ENCODE measurements at regions not wholly inside any gene's neighbourhood (a gene's known extent, or its start where the extent isn't known, plus 50 kb on each side); places are given as distances from the start of the nearest gene placed in this dataset.

DNA sequence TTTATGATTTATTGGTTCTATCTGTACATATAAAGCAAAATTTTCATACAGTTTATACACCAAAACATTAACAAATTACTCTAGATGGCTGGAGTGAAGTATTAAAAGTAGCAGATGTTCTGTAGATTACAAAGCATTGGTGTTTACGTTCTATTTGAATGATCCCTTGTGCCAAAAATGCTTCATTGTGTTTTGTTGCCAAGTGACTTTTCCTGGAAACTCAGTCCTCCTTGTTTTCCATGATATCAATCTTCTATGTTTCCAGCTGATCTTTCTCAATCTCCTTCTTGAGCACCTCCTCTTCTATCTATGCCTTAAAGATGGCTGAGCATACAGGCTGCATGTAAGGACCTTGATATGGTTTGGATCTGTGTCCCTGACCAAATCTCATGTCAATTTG lies 263.6 kb upstream of the CTSO start:
- no peak for DNase-seq

DNA sequence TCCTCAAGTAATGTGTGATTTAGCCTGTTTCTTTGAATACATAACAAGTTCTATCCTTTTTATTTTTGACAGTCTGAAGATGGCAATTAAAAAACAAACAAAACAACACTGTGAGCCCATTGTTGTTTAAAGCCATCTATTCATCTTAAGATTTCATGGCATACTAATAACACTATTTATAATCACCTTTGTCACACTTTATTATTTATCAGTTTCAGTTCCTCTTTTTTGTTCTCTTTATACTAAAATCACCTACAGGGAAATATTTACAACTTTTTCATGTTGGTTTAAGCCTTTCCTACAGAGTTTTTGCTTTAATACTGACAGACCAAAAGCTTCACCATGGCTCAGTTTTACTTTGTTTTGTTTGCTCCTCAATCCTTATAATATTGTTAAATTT lies 247.4 kb upstream of the CTSO start:
- DNase-seq, result no peak

DNA sequence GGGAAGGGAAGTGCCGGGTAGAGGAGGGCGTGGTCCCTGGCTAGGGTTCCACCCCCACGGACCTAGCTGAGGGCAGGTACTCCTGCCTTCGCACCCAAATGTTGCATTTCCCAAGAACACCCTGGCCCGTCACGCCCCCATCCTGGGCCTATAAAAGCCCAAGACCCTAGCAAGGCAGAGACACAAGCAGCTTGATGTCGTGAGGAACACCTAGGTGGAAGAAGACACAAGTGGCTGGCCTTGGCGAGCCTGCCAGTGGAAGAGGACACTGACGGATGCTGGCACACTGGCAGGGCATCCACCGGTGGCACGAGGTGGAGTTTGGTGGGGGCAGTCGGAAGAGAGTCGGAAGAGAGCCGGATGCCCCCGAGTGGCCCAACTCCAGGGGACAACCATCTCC lies 244.8 kb upstream of the CTSO start:
- no peak for DNase-seq

DNA sequence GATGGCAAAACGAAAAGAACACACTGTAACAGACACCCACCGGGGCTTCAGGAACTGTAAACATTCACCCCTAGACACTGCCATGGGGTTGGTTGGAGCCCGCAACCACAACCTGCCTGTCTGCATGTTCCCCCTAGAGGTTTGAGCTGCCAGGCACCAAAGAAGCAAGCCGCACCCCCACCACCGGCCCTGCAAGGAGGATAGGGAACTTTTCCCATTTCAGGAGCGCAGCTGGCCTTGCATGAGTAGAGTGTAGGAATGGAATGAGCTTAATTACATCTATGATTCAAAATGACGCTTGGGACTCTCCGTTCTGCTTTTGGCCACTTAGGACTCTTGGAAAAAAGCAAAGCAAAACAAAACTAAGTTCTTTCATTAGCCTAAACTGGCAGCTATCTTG lies 243.6 kb upstream of the CTSO start:
- no peak for DNase-seq

DNA sequence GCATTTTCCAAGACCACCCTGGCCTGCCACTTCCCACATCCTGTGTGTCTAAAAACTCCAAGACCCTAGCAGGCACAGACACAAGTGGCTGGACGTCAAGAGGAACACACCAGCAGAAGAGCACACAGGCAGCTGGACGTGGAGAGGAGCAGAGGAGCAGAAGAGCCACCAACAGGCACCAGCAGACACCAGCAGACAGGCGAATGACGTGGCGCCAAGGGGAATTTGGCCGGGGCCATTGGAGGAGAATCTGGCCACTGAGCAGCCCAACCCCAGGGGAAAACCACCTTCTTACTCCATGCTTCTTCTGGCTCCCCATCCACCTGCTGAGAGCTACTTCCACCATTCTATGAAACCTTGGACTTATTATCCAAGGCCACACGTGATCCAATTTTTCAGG lies 243.1 kb upstream of the CTSO start:
- DNase-seq, result no peak

DNA sequence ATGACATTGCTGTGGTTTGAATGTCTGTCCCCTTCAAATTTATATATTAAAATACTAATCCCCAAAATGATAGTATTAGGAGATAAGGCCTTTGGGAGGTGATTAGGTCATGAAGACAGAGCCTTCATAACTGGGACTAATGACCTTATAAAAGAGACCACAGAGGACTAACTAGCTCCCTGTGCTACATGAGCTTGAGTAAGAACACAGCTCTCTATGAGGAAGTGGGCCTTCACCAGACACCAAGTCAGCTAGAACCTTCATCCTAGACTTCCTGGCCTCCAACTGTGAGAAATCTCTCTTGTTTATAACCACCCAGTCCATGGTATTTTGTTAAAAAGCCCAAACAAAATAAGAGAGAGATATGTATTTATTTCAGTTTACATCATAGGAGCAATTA lies 242.2 kb upstream of the CTSO start:
- DNase-seq, result no peak

DNA sequence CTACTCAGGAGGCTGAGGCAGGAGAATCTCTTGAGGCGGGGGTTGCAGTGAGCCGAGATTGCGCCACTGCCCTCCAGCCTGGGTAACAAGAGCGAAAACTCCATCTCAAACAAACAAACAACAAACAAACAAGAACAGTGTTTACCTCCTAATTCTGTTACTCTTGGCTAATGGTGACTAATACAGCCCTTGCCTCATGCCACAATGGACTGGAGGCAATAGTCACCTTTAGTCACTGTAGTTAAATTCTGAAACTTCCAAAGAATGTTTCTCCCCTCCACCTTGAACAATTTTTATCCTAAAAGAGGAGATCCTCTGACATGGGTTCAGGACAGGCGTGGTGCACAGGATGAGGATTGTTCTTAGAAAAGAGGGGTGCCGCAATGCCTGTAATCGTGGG lies 241.2 kb upstream of the CTSO start:
- no peak for DNase-seq

DNA sequence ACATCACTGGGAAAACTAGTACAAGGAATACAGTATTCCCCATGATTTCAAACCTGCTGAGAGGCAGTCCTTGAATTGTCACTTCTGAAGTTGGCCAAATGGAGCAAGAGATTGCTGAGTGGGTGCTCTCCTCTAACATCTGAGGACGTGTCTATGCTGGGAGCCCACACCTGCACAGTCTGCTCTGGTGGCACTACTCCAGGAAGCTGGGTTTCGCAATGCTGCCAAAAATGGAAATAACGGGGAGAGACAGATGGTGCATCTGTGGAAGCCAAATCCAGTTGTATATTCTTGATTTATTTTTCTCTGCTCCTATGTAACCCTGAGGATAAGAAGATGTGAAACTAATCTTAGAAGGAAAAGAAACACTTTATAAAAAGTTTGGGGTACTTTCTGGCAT lies 240.1 kb upstream of the CTSO start:
- peak; percentile 67 for DNase-seq

DNA sequence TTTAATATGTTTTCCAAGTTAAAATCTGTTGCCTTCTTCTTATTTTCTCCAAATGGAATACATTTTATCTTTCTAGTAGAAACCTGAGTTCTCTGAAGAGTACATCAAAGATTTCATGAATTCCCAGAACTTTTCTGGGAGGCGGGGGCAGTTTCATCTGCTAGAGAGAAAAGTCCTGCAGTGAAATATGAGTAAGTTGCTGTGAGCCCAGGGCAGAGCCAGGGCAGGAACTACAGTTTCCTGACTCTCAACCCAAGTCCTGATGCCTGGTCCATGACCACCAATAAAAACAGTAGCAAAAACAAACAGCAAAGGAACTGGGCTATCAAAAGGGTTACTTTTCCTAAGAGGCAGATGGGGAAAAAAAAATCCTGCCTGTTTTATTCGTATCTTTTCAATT lies 239.4 kb upstream of the CTSO start:
- no peak for DNase-seq

DNA sequence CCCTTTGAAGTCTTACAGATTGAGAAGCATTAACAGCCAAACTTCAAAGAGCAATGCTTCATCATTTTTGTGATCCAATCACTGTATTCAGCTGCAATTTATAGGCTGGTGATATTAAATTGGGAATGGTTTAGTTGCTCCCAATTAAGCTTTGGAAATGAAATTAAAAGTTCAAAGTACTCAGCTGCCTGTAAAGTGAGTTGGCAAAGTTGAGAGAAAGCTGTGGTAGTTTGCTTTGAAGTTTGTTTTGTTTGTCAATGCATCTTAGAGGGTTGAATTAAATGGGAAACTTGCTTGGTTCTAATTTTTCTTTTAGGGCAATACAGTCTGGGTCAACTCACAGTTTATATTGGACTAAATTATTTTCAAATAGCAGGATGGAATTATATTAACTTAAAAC lies 238.4 kb upstream of the CTSO start:
- DNase-seq, result no peak

DNA sequence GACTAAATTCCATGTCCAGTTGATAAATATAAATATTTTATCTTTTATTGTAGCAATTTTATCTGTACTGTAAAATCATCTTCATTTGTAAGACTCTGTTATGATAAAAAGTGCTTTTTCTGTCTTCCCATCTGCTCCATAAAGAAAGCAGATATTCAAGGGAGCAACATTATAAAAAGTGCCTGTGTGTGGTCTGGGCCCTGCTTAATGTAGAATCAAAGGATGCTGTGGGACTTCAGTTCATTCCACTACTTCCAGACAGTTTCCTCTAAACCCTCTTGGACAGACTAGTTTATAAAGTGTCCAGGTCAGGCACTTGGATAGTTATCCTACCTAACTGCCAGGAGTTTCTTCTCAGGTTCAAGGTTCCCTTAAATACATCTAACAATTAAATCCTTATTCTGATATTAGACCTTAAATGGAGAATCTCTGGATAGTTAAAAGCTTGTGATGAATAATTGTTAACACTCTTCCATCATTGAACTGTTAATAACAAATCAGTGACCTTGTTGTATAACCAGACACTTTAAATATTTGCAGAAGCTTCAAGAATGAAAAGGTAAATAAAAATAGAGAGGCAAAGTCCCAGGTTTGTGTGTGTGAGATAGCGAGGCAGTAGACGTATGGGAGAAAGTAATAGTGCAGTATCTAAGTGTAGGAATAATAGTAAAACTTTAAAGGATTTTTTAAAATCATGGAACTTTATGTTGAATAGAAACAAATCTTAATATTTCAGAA lies 237.5 kb upstream of the CTSO start:
- no peak for DNase-seq

DNA sequence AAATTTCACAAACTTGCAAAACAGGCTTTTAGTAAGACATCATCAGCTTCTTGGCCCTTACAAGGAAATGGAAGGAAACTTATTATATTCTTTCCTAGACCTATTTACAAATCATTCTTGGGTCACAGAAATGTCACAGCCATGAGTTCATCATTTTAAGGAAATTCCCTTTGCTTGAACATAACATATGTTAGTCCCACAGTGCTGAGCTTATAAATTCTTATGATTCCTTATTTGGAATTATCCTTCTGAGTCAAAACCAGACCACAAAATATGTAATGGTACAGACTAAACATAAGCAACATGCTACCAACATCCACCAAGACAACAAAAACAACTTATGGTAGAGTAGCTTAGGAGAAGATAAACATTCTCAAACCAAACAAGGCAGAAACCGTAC lies 236.9 kb upstream of the CTSO start:
- DNase-seq, result no peak

DNA sequence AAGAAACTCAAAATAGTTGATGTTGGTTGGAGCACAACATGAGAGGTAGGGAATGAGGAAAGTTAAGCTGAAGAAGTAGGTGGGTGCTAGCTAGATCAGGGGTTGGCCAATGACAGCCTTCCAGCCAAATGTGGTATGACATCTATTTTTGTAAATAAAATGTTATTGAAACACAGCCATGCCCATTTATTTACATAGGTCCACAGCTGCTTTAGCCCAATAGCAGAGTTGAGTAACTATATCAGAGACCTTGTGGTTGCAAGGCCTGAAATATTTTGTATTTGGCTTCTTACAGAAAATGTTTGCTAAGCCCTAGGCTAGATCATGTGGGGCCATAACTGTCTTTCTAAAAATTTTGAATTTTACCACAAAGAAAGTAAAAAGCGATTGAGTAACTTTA lies 234.9 kb upstream of the CTSO start:
- no peak for DNase-seq

DNA sequence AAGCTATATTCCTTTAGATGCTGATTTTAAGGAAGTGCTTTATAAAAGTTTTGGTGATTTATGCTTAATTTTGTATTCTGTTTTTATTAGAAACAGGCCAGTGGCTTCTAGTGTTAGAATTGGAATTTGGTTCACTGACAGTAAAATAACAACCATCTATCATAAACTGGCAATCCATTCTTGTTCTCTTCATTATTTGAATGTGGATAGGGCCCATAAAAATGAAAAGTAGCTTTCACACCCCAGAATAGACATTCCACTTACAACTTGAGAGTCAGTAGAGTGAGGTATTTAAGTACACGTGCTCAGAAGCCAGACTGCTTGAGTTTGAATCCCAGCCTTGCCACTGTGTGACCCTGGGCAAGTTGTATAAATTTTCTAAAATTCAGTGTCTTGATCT lies 232.4 kb upstream of the CTSO start:
- no peak for DNase-seq

DNA sequence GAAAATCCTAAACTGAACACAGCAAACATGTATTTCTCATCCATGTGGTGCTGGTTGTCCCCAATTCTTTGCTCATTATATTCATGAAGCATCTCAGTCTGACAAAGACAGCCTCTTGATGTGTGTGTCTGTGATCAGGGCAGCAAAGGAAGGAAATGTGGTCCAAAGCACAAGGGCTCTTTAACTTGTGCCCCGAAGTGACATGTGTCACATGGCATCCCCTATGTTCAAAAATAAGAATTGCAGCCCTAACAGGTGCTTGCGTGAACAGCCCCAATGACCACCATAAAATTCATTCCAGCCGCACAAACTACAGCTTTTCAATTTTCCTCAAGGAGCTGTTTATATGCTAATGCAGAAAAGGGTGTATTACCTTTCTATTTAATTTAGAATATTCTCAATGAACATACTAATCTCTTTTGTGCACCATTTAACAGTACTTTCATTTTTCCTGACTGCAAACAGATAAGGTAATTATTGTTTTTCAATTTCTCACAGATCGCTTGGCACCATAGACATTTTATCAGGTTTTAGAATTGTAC lies 231.9 kb upstream of the CTSO start:
- no peak for DNase-seq

DNA sequence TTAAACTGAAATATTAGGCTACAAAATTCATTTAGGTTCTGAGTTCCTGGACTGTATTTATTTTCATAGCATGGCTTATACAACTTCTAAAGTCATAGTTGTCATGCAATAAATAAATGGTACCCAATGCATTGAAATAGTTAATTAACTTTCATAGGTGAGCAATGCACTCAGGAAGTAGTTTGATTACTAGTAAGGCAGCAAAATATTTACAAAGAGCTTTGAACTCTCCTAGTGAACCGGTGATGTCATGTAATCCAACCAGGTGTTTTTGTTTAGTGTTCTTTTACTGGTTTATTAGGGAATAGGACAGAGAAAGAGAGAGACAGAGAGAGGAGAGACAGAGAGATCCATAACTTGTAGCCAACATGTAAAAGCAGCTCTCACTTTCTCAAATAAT lies 228.6 kb upstream of the CTSO start:
- peak; percentile 28 for DNase-seq

DNA sequence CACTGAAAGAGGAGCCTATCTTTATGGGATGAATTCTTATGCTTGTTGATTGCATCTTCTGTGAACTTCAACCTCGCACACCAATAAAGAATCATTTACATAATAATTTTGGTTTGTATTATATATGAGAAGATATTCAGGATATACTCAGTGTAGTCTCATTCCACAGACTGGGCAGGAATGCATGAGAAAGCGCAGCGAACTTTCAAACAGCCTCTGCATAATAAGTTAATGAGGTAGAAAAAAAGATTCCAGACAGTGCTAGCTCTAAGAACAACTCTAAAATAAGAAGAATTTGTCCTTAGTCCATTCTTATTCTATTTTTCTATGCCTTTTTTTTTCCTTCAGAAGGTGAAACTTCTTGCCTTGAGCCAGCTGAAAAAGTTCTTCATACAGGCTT lies 224.3 kb upstream of the CTSO start:
- DNase-seq, result no peak

DNA sequence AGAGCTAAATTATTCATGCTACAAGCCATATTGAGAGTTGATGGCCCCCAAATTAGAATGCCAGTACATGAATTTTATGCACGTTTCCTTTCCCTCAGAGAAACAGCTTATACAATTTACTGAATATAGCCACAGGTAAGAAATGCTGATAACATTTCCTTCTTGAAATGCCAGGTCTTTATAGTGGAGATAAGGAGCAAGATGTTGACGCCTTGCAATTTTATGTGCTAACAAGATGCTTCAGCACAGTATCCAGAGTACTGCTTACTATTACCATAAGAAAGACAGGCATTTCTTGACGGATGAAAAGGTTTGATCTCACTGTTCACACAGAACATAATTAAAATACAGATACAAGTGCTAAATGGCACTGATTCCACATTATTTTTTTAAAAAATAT lies 223.2 kb upstream of the CTSO start:
- no peak for DNase-seq

DNA sequence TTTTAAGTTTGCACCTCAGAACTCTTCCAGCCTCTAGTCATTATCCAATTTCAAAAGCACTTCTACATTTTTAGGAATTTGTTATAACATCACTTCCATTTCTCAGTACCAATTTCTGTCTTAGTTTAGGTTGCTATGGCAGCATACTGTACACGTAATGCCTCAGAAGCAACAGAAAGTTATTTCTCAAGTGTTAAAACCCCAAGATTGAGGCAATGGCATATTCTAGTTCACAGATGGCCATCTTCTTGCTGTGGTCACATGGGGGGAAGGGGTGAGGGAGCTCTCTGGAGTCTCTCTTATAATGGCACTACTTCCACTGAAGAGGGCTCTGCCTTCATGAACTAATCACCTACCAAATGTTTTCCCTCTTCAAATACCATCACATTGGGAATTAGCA lies 220.3 kb upstream of the CTSO start:
- no peak for DNase-seq

DNA sequence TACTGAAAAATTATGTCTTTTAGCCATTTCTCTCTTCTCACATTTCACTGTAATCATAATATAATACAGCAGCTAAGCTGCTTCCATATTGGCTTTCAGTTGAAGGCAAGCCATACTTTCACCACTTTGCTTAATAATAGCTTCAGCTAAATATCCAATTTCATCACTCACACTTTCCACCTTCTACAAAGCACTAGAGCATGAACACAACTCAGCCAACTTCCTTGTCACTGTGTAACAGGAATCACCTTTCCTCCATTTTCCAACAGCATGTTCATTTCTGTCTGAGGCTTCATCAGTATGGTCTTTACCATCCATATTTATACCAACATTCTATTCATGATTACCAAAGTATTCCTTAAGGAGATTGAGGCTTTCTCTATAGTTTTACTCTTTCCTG lies 219.8 kb upstream of the CTSO start:
- DNase-seq, result no peak

DNA sequence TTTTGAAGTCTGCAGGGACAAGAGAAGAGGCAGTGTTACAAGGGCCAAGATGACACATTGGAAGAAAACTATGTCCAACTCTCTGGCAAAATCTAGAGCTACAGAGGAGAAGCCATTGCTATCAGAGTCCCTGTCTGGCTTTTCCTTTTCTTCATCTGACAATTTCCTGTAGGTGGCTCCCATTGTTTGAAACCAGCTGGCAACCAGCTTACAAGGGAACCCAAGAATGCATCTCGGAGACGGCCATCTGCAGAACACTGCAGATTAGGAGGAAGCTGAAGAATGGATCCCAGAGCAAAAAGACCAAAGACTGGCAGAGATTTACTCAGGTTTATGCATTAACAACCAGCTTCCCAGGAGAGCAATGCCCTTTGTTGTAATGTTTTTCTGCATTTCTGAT lies 216.2 kb upstream of the CTSO start:
- no peak for DNase-seq

DNA sequence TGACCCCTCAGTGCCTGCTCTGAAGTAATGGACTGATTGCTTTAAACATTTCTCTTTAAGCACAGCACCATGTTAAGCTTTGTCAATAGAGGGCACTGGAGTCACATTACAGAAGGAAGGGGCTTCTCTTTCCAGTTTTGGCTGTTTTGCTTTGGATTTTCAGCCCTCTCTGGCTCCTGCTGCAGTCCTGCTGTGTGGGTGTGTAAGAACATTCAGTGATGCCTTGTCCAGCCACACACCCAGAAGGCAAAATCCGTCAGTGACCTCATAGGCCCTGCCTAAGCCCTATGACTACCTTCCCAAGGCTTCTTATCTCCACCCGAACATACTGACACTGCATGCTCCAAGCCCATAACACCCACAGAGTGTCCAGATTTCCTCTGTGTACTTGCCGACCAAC lies 215.3 kb upstream of the CTSO start:
- DNase-seq, result peak; percentile 29

DNA sequence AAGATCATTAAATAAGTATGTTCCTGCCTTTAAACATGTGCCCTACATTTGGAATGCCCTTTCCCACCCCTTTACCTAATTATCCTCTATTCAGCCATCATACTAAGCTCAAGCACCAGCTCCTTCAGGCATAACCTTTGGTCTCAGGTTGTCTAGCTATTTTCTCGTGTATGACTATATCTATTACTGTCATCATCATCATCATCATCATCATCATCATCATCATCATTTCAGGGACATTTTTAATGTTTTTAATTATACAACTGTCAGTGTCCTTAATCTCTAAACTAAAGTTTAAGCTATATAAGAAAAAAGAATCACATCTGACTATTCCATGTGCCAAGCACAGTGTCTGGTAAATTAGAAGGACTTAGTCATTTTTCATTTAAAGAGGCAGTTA lies 214.6 kb upstream of the CTSO start:
- no peak for DNase-seq

DNA sequence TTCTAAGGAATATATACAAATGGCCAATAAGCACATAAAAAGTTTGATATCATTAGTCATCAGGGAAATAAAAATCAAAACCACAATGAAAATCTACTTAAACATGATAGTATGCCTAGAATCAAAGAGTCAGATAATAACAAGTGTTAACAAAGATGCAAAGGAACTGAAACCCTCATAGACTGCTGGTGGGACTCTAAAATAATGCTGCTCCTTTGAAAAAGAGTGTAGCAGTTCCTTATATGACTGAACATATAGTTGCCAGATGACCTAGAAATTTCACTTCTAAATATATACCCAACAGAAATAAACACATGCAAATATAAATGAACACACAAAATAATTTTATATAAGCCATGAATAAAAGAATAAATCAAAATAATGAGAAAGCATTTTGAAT lies 205.1 kb upstream of the CTSO start:
- no peak for DNase-seq

DNA sequence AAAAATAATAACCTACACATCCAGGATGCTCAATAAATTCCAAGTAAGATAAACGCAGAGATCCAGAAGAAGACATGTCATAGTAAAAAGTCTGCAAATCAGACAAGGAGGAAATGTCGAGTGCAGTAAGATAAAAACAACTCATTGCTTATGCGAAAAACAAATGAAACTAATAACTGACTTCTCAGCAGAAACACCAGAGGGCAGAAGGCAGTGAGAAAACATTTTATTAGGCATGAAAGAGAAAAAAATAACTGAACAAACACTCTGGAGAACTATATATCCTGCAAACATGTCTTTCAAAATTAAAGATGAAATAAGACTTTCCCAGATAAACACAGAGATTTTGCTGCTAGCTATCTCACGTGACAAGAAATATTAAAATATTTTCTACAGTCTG lies 201.3 kb upstream of the CTSO start:
- DNase-seq, result no peak

DNA sequence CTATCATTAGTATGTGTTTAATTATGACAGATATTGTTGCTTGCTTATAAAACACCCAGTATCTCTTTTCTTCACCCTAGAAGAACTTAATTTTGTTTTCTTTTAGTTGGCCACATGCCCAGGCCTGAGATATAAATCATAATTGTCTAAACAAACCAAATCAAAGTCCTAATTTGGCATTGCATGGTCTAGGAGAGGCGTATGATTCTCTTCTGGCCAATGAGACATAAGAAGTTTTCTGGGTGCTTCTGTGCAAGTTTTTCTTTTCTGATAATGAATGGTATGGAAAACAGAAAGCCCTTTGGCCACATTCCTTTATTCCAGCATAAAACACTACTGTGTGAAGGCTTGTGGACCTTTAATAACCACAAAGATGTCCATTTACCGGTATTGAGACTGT lies 192.9 kb upstream of the CTSO start:
- DNase-seq, result no peak

Data from SHP77 treated with DMSO at 0.1 percent for 48 hours (cell line).